Activated CD4-positive, alpha-beta T cell treated with anti-CD3 and anti-CD28 coated beads for 36 hours (primary cell): ENCODE measurements at regions not wholly inside any gene's neighbourhood (a gene's known extent, or its start where the extent isn't known, plus 50 kb on each side); places are given as distances from the start of the nearest gene placed in this dataset.
A peak's percentile ranks its signal among the peaks of the same experiment; 100 is the strongest.
"Not testable (repeated sequence)": the region's sequence is repeated elsewhere in the genome, so short reads cannot be mapped to it uniquely, and the experiment has no call there.

Experiments
- ATAC-seq: fragments of 200-7000 bp; cut with Tn5 transposase; one replicate; pipeline ENCODE4 v1.10.0; 2021; ENCODE audit warnings: mild to moderate bottlenecking, moderate library complexity
- CTCF ChIA-PET: fragments of 350-600 bp; sonication (Branson Sonifier 250); formaldehyde crosslinking; loops from one replicate; lab custom pipeline; 2021; ENCODE audit warnings: antibody characterized with exemption; lab: Charles Lee
- POLR2A ChIA-PET: fragments of 350-600 bp; sonication (Branson Sonifier 250); formaldehyde crosslinking; loops from one replicate; lab custom pipeline; 2021; ENCODE audit warnings: antibody characterized with exemption, inconsistent platforms; lab: Charles Lee
- DNase-seq: peaks from one replicate; pipeline ENCODE4 v3.0.0-alpha.2; 2020
- H3K27ac Mint-ChIP-seq: one replicate; pipeline ENCODE4 v1.8.0; 2021; ENCODE audit warnings: mixed read lengths
- H3K27me3 Mint-ChIP-seq: one replicate; pipeline ENCODE4 v1.8.0; 2021; ENCODE audit warnings: mixed read lengths
- H3K36me3 Mint-ChIP-seq: one replicate; pipeline ENCODE4 v1.8.0; 2021; ENCODE audit warnings: low read depth, mixed read lengths
- H3K4me1 Mint-ChIP-seq: one replicate; pipeline ENCODE4 v1.8.0; 2021; ENCODE audit warnings: mixed read lengths
- H3K4me3 Mint-ChIP-seq: one replicate; pipeline ENCODE4 v1.8.0; 2021; ENCODE audit warnings: mild to moderate bottlenecking, moderate library complexity, mixed read lengths
- H3K9me3 Mint-ChIP-seq: one replicate; pipeline ENCODE4 v1.8.0; 2021; ENCODE audit warnings: low read depth, mixed read lengths
- intact Hi-C, 2 experiments: fragments of 100-400 bp; cut with DNase I in 1 of 2; cut with micrococcal nuclease in 1 of 2; formaldehyde crosslinking; loops; one replicate each; pipeline versions ENCODE4 v1.14.2 to v1.15.1; 2022 to 2024; cut with DNase I, micrococcal nuclease

DNA sequence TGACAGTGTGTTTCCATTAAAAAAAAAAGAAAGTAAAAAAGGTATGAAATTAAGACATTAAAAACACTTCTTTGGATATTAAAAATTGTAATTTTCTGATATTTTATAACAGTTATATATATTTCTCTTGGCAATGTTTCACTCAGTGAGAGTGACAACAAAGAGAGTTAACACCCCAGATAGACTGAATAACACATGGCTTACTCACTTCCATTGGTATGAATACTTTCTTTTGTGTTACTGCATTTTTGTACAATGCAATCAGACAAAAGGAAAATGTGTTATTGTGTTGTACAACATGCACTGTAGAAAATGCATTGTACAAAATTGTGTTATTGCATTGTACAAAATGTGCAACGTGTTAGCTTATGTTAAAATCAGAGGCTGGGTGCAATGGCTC is 676.6 kb upstream of the AMELY start:
- ATAC-seq, H3K4me3 Mint-ChIP-seq, DNase-seq, H3K27me3 Mint-ChIP-seq, POLR2A ChIA-PET, intact Hi-C loops, H3K4me1 Mint-ChIP-seq, H3K27ac Mint-ChIP-seq, H3K9me3 Mint-ChIP-seq, H3K36me3 Mint-ChIP-seq, CTCF ChIA-PET: not testable (repeated sequence)

DNA sequence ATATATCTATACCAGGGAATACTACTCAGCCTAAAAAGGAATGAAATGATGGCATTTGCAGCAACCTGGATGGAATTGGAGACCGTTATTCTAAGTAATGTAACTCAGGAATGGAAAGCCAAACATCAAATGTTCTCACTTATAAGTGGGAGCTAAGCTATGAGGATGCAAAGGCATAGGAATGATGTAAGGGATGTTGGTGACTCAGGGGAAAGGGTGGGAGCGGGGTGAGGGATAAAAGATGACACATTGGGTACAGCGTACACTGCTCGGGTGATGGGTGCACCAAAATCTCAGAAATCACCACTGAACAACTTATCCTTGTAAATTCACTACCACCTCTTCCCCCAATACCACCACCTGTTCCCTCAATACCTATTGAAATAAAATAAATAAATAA is 651.0 kb upstream of the AMELY start:
- ChIA-PET POLR2A (no interaction called here), CTCF (no interaction called here)
- Mint-ChIP-seq H3K4me1 (no peaks in the 10 kb centered on the region), H3K27me3 (peaks cover 4% of the 10 kb centered on the region), H3K27ac (no peak overlapping the region), H3K36me3 (no peaks in the 10 kb centered on the region), H3K9me3 (peaks cover 4% of the 10 kb centered on the region), H3K4me3 (no peak overlapping the region)
- ATAC-seq (no peak), DNase-seq (no peak)
- intact Hi-C loops = no loop called here

- H3K27ac Mint-ChIP-seq = no peak overlapping the region
- H3K4me1 Mint-ChIP-seq = no peaks in the 10 kb centered on the region
- ATAC-seq (no peak), DNase-seq (peak; percentile 3)
- no peaks in the 10 kb centered on the region for H3K27me3 Mint-ChIP-seq
- ChIA-PET CTCF (no interaction called here), POLR2A (no interaction called here)
- intact Hi-C loops = no loop called here
- H3K4me3 Mint-ChIP-seq = no peak overlapping the region
- peaks cover 4% of the 10 kb centered on the region for H3K9me3 Mint-ChIP-seq
- no peaks in the 10 kb centered on the region for H3K36me3 Mint-ChIP-seq
Observed at GRCh38 chrY:7557675-7558074, 646.1 kb upstream of the AMELY start.

- ChIA-PET POLR2A (no interaction called here), CTCF (no interaction called here)
- Mint-ChIP-seq H3K4me3 (no peak overlapping the region), H3K9me3 (peaks cover 4% of the 10 kb centered on the region), H3K27ac (no peak overlapping the region), H3K36me3 (no peaks in the 10 kb centered on the region), H3K4me1 (no peaks in the 10 kb centered on the region), H3K27me3 (peaks cover 4% of the 10 kb centered on the region)
- DNase-seq (no peak), ATAC-seq (no peak)
- intact Hi-C loops = no loop called here
Observed at GRCh38 chrY:7555006-7555405, 643.5 kb upstream of the AMELY start.

DNA sequence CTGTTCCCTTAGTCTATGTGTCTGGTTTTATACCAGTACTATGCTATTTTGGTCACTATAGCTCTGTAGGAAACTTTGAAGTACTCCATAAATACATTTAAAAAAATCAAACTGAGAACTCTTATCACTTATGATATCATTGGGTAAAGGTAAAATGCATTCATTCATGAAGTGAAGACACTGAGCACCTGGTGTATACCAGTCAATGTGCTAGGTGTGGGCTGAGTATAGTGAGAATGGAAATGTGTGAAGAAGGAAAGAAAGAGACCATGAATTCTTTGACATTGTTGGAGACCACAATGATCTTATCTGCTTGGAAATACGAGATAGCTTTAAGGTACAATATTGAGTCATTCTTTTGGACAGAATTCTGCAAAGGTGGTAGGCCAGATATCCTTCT is 633.5 kb upstream of the AMELY start:
- no peak overlapping the region for H3K4me3 Mint-ChIP-seq
- DNase-seq (no peak), ATAC-seq (peak; percentile 30)
- H3K9me3 Mint-ChIP-seq = no peaks in the 10 kb centered on the region
- H3K27me3 Mint-ChIP-seq = peaks cover 4% of the 10 kb centered on the region
- no peak overlapping the region for H3K27ac Mint-ChIP-seq
- no peaks in the 10 kb centered on the region for H3K36me3 Mint-ChIP-seq
- POLR2A ChIA-PET = no interaction called here
- CTCF ChIA-PET = no interaction called here
- intact Hi-C loops = no loop called here
- H3K4me1 Mint-ChIP-seq = peaks cover 5% of the 10 kb centered on the region

- intact Hi-C loops = no loop called here
- no peak for DNase-seq
- ChIA-PET CTCF (no interaction called here), POLR2A (no interaction called here)
- Mint-ChIP-seq H3K27me3 (peaks cover 4% of the 10 kb centered on the region), H3K27ac (no peak overlapping the region), H3K4me1 (peaks cover 5% of the 10 kb centered on the region), H3K9me3 (no peaks in the 10 kb centered on the region), H3K4me3 (no peak overlapping the region), H3K36me3 (no peaks in the 10 kb centered on the region)
- no peak for ATAC-seq
Observed at GRCh38 chrY:7544172-7544770, 632.7 kb upstream of the AMELY start.

DNA sequence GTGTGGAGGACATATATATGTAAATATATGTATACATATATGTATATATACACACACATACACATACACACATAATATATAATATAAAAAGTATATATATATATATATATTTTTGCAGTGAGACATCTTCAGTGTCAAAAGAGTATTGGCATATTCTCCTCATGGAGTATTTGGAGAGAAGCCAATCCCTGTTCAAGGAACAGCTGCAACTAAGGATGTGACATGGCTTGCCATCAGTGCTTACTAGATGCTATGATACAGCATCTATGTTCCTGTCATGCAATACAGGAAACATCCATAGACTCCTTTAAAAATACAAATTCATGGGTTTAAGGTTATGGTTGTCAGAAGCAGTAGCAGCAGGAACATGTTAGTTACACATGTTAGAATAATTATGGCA is 632.0 kb upstream of the AMELY start:
- DNase-seq = no peak
- ATAC-seq = no peak
- Mint-ChIP-seq H3K4me1 (peaks cover 5% of the 10 kb centered on the region), H3K27me3 (peaks cover 4% of the 10 kb centered on the region), H3K27ac (no peak overlapping the region), H3K9me3 (no peaks in the 10 kb centered on the region), H3K36me3 (no peaks in the 10 kb centered on the region), H3K4me3 (no peak overlapping the region)
- POLR2A ChIA-PET = no interaction called here
- CTCF ChIA-PET = no interaction called here
- intact Hi-C loops = no loop called here

DNA sequence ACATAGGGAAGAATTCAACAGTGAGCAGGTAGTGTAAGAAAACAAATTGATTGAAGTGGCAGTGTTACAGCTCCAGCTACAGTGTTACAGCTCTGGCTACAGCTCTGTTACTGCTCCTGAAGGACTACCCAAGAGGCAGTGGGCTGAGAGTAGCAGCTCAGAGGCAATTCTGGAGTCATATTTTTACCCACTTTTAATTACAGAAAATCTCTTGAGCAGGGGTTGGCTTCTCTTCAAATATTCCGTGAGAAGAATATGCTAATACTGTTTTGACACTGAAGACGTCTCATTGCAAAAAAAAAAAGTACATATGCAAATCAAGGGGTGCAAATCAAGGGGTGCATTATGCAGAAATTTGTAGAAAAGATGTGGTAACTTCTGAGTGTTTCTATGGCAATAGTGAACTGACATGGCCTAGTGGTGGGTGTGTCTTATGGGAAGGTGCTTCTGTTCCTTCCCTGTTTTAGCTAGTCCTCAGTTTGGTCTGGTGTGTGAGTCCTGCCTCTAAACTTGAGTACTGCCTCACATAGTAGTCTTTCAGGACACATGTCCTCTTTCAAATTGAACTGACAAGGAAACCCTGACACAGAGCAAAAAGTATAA is 630.8 kb upstream of the AMELY start:
- no peaks in the 10 kb centered on the region for H3K36me3 Mint-ChIP-seq
- no peak overlapping the region for H3K4me3 Mint-ChIP-seq
- H3K4me1 Mint-ChIP-seq = peaks cover 5% of the 10 kb centered on the region
- DNase-seq (no peak), ATAC-seq (no peak)
- POLR2A ChIA-PET = no interaction called here
- no peaks in the 10 kb centered on the region for H3K9me3 Mint-ChIP-seq
- CTCF ChIA-PET = interaction anchor here (0.7 kb wide), 1 partner anchor 142 kb away, joined by 4 read pairs; no protein-coding TSS in a partner anchor
- peaks cover 4% of the 10 kb centered on the region for H3K27me3 Mint-ChIP-seq
- H3K27ac Mint-ChIP-seq = no peak overlapping the region
- intact Hi-C loops = no loop called here

- intact Hi-C loops = no loop called here
- DNase-seq = no peak
- H3K4me1 Mint-ChIP-seq = no peaks in the 10 kb centered on the region
- POLR2A ChIA-PET = no interaction called here
- CTCF ChIA-PET = no interaction called here
- H3K4me3 Mint-ChIP-seq = no peak overlapping the region
- no peak overlapping the region for H3K27ac Mint-ChIP-seq
- peaks cover 7% of the 10 kb centered on the region for H3K27me3 Mint-ChIP-seq
- no peaks in the 10 kb centered on the region for H3K36me3 Mint-ChIP-seq
- no peak for ATAC-seq
- H3K9me3 Mint-ChIP-seq = no peaks in the 10 kb centered on the region
Observed at GRCh38 chrY:7529396-7529795, 617.8 kb upstream of the AMELY start.

DNA sequence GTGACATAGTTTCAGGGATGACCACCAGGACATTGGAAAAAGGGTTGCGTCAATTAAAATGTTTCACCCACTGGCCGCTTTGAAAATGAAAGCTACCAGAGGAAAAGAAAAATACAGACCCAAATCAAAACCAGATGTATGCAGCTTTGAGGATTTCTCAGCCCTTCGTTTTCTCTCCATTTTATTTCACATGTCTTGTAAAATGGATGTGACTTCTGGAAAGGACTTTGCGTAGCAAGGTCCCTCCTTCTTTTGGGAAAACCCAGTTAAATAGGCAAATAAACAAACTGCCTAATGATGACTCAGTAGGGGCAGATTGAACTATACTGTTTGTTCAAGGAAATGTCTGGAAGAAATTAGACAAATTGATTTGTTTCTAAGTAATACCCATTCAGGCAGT is 616.0 kb upstream of the AMELY start:
- intact Hi-C loops, ATAC-seq, H3K27me3 Mint-ChIP-seq, CTCF ChIA-PET, DNase-seq, H3K36me3 Mint-ChIP-seq, H3K4me1 Mint-ChIP-seq, POLR2A ChIA-PET, H3K4me3 Mint-ChIP-seq, H3K27ac Mint-ChIP-seq, H3K9me3 Mint-ChIP-seq: not testable (repeated sequence)

- Mint-ChIP-seq H3K27me3 (no peaks in the 10 kb centered on the region), H3K4me1 (no peaks in the 10 kb centered on the region), H3K27ac (no peak overlapping the region), H3K9me3 (no peaks in the 10 kb centered on the region), H3K36me3 (no peaks in the 10 kb centered on the region), H3K4me3 (no peak overlapping the region)
- ChIA-PET POLR2A (no interaction called here), CTCF (no interaction called here)
- ATAC-seq (no peak), DNase-seq (no peak)
- intact Hi-C loops = no loop called here
Observed at GRCh38 chrY:7518387-7518786, 606.8 kb upstream of the AMELY start.

DNA sequence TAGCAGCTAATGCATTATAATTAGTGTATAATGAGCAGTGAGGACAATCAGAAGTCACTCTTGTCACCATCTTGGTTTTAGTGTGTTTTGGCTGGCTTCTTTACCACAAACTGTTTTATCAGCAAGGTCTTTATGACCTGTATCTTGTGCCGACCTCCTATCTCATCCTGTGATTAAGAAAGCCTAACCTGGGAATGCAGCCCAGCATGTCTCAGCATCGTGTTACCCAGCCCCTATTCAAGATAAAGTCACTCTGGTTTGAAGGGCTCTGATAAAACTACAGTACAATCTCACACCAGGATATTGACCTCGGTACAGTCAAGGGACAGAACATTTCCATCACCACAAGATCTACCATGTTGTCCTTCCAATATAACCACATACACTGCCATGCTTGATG is 604.7 kb upstream of the AMELY start:
- DNase-seq (no peak), ATAC-seq (no peak)
- Mint-ChIP-seq H3K27ac (no peak overlapping the region), H3K9me3 (no peaks in the 10 kb centered on the region), H3K4me3 (no peak overlapping the region), H3K36me3 (no peaks in the 10 kb centered on the region), H3K4me1 (no peaks in the 10 kb centered on the region), H3K27me3 (no peaks in the 10 kb centered on the region)
- CTCF ChIA-PET = no interaction called here
- POLR2A ChIA-PET = no interaction called here
- intact Hi-C loops = no loop called here
